IMR-90 (cell line): ENCODE measurements at regions not wholly inside any gene's neighbourhood (a gene's known extent, or its start where the extent isn't known, plus 50 kb on each side); places are given as distances from the start of the nearest gene placed in this dataset.

Experiments
- BHLHE40 ChIP-seq: fragments of 150-350 bp; IDR thresholded peaks from 2 replicates; pipeline ENCODE4 v1.6.1; 2016; ENCODE audit warnings: mild to moderate bottlenecking, low read depth, low read length
- CEBPB ChIP-seq: IDR thresholded peaks from 2 replicates; pipeline ENCODE4 v1.6.1; 2012; ENCODE audit warnings: low read depth, low read length, improper control_type of control experiment
- CHD1 ChIP-seq: IDR thresholded peaks from 2 replicates; pipeline ENCODE4 v1.6.1; 2012; ENCODE audit warnings: low read depth, low read length, improper control_type of control experiment
- CTCF ChIP-seq: conservative IDR thresholded peaks from 2 replicates; pipeline ENCODE4 v1.5.1; 2012; ENCODE audit warnings: mild to moderate bottlenecking, low read depth, low read length, improper control_type of control experiment
- FOS ChIP-seq: fragments of 150-350 bp; IDR thresholded peaks from 2 replicates; pipeline ENCODE4 v1.6.1; 2016; ENCODE audit warnings: low read depth, low read length
- MAFK ChIP-seq: IDR thresholded peaks from 2 replicates; pipeline ENCODE4 v1.6.1; 2012; ENCODE audit warnings: low read depth, low read length, improper control_type of control experiment
- MAZ ChIP-seq: IDR thresholded peaks from 2 replicates; pipeline ENCODE4 v1.6.1; 2012; ENCODE audit warnings: low read depth, mild to moderate bottlenecking, low read length, improper control_type of control experiment, moderate library complexity, borderline replicate concordance
- MXI1 ChIP-seq: IDR thresholded peaks from 2 replicates; pipeline ENCODE4 v1.6.1; 2012; ENCODE audit warnings: low read depth, mild to moderate bottlenecking, low read length, moderate library complexity, borderline replicate concordance
- POLR2A ChIP-seq: IDR thresholded peaks from 2 replicates; pipeline ENCODE4 v1.6.1; 2012; ENCODE audit warnings: mild to moderate bottlenecking, low read depth, low read length
- RAD21 ChIP-seq: IDR thresholded peaks from 2 replicates; pipeline ENCODE4 v1.6.1; 2012; ENCODE audit warnings: low read length, improper control_type of control experiment
- RCOR1 ChIP-seq: IDR thresholded peaks from 2 replicates; pipeline ENCODE4 v1.6.1; 2012; ENCODE audit warnings: mild to moderate bottlenecking, low read length, improper control_type of control experiment; ENCODE audit not compliant: insufficient replicate concordance
- RFX5 ChIP-seq: IDR thresholded peaks from 2 replicates; pipeline ENCODE4 v1.8.0; 2012; ENCODE audit warnings: low read depth, mild to moderate bottlenecking, low read length, moderate library complexity
- SMC3 ChIP-seq: fragments of 150-350 bp; IDR thresholded peaks from 2 replicates; pipeline ENCODE4 v1.6.1; 2016; ENCODE audit warnings: low read depth, mild to moderate bottlenecking, antibody characterized with exemption, low read length, moderate library complexity
- USF2 ChIP-seq: fragments of 150-350 bp; IDR thresholded peaks from 2 replicates; pipeline ENCODE4 v1.6.1; 2017; ENCODE audit warnings: mild to moderate bottlenecking, antibody characterized with exemption, low read length, low read depth

- TF ChIP-seq CTCF (no peak), RAD21 (no peak), CHD1 (no peak), MAFK (no peak), POLR2A (no peak), CEBPB (no peak), BHLHE40 (no peak), RCOR1 (no peak), RFX5 (no peak), MXI1 (no peak), FOS (no peak), MAZ (no peak), SMC3 (no peak), USF2 (no peak)
These were observed 156.3 kb downstream of the EMX2 start for GRCh38 chr10:117698809-117699208.
